BLaER1 (cell line): ENCODE measurements at regions not wholly inside any gene's neighbourhood (a gene's known extent, or its start where the extent isn't known, plus 50 kb on each side); places are given as distances from the start of the nearest gene placed in this dataset.
A peak's percentile ranks its signal among the peaks of the same experiment; 100 is the strongest.

ENCODE experiments used
- H3K27ac ChIP-seq: shearing (Covaris generic); formaldehyde crosslinking; 2 replicates; pipeline ENCODE4 v1.8.1; 2022
- H3K27me3 ChIP-seq: shearing (Covaris generic); formaldehyde crosslinking; 2 replicates; pipeline ENCODE4 v1.8.1; 2022
- H3K36me3 ChIP-seq: shearing (Covaris generic); formaldehyde crosslinking; 2 replicates; pipeline ENCODE4 v1.8.1; 2022
- H3K4me1 ChIP-seq: shearing (Covaris generic); formaldehyde crosslinking; 2 replicates; pipeline ENCODE4 v1.8.1; 2022
- H3K4me2 ChIP-seq: shearing (Covaris generic); formaldehyde crosslinking; 2 replicates; pipeline ENCODE4 v1.8.1; 2022
- H3K4me3 ChIP-seq: shearing (Covaris generic); formaldehyde crosslinking; 2 replicates; pipeline ENCODE4 v1.8.1; 2022
- H3K9ac ChIP-seq: shearing (Covaris generic); formaldehyde crosslinking; 2 replicates; pipeline ENCODE4 v1.8.1; 2022
- H3K9me3 ChIP-seq: shearing (Covaris generic); formaldehyde crosslinking; 2 replicates; pipeline ENCODE4 v1.8.1; 2022
- H4K20me1 ChIP-seq: shearing (Covaris generic); formaldehyde crosslinking; 2 replicates; pipeline ENCODE4 v1.8.1; 2022
- Cebpa-rat ChIP-seq: shearing (Covaris generic); IDR thresholded peaks from 2 replicates; pipeline ENCODE4 v1.8.1; 2022

GRCh38 chr2:18987592-18988073 is 370.8 kb downstream of the OSR1 start:
- no peak for TF ChIP-seq Cebpa-rat
- Histone ChIP-seq H3K36me3 (no peaks in the 10 kb centered on the region), H3K9ac (no peak overlapping the region), H3K9me3 (no peaks in the 10 kb centered on the region), H3K4me1 (no peaks in the 10 kb centered on the region), H3K4me3 (no peak overlapping the region), H3K27me3 (no peaks in the 10 kb centered on the region), H4K20me1 (no peaks in the 10 kb centered on the region), H3K27ac (no peak overlapping the region), H3K4me2 (no peak overlapping the region)

- Histone ChIP-seq H3K9ac (no peak overlapping the region), H3K4me2 (no peak overlapping the region), H3K27me3 (no peaks in the 10 kb centered on the region), H3K9me3 (no peaks in the 10 kb centered on the region), H4K20me1 (no peaks in the 10 kb centered on the region), H3K36me3 (no peaks in the 10 kb centered on the region), H3K27ac (no peak overlapping the region), H3K4me1 (no peaks in the 10 kb centered on the region), H3K4me3 (no peak overlapping the region)
- no peak for TF ChIP-seq Cebpa-rat
These were observed 371.4 kb downstream of the OSR1 start for GRCh38 chr2:18987016-18987415.

GRCh38 chr2:18986046-18986445 is 372.4 kb downstream of the OSR1 start:
- Histone ChIP-seq H3K4me2 (no peak overlapping the region), H3K9ac (no peak overlapping the region), H3K9me3 (no peaks in the 10 kb centered on the region), H3K27ac (no peak overlapping the region), H4K20me1 (no peaks in the 10 kb centered on the region), H3K4me3 (no peak overlapping the region), H3K36me3 (no peaks in the 10 kb centered on the region), H3K27me3 (no peaks in the 10 kb centered on the region), H3K4me1 (no peaks in the 10 kb centered on the region)
- no peak for TF ChIP-seq Cebpa-rat

- Histone ChIP-seq H4K20me1 (no peaks in the 10 kb centered on the region), H3K4me1 (peaks cover 12% of the 10 kb centered on the region), H3K36me3 (no peaks in the 10 kb centered on the region), H3K9me3 (no peaks in the 10 kb centered on the region), H3K9ac (no peak overlapping the region), H3K4me3 (no peak overlapping the region), H3K4me2 (no peak overlapping the region), H3K27ac (no peak overlapping the region), H3K27me3 (no peaks in the 10 kb centered on the region)
- TF ChIP-seq Cebpa-rat = no peak
These were observed 377.5 kb downstream of the OSR1 start for GRCh38 chr2:18980786-18981430.

GRCh38 chr2:18980104-18980785 is 378.2 kb downstream of the OSR1 start:
- Histone ChIP-seq H3K27me3 (no peaks in the 10 kb centered on the region), H3K9me3 (no peaks in the 10 kb centered on the region), H3K27ac (no peak overlapping the region), H3K9ac (no peak overlapping the region), H3K4me3 (no peak overlapping the region), H3K4me1 (peaks cover 19% of the 10 kb centered on the region), H3K4me2 (no peak overlapping the region), H4K20me1 (no peaks in the 10 kb centered on the region), H3K36me3 (no peaks in the 10 kb centered on the region)
- TF ChIP-seq Cebpa-rat = no peak

- no peak for TF ChIP-seq Cebpa-rat
- no peaks in the 10 kb centered on the region for H4K20me1 ChIP-seq
- no peaks in the 10 kb centered on the region for H3K36me3 ChIP-seq
- no peak overlapping the region for H3K27ac ChIP-seq
- H3K9me3 ChIP-seq = no peaks in the 10 kb centered on the region
- H3K4me1 ChIP-seq = peaks cover 20% of the 10 kb centered on the region
- no peak overlapping the region for H3K9ac ChIP-seq
- H3K4me3 ChIP-seq = no peak overlapping the region
- no peaks in the 10 kb centered on the region for H3K27me3 ChIP-seq
- peak overlapping the region; percentile 79 for H3K4me2 ChIP-seq
These were observed 381.0 kb downstream of the OSR1 start for GRCh38 chr2:18977409-18977808.

GRCh38 chr2:18976168-18976961 is 382.1 kb downstream of the OSR1 start:
- Histone ChIP-seq H3K4me1 (peaks cover 20% of the 10 kb centered on the region), H3K4me3 (no peak overlapping the region), H3K9me3 (no peaks in the 10 kb centered on the region), H3K36me3 (no peaks in the 10 kb centered on the region), H3K4me2 (peak overlapping the region; percentile 79), H3K27ac (no peak overlapping the region), H3K27me3 (no peaks in the 10 kb centered on the region), H3K9ac (no peak overlapping the region), H4K20me1 (no peaks in the 10 kb centered on the region)
- no peak for TF ChIP-seq Cebpa-rat

GRCh38 chr2:18975506-18976167 is 382.8 kb downstream of the OSR1 start:
- Histone ChIP-seq H3K27me3 (no peaks in the 10 kb centered on the region), H3K9ac (no peak overlapping the region), H3K4me2 (peak overlapping the region; percentile 79), H4K20me1 (no peaks in the 10 kb centered on the region), H3K4me3 (no peak overlapping the region), H3K4me1 (peaks cover 20% of the 10 kb centered on the region), H3K9me3 (no peaks in the 10 kb centered on the region), H3K36me3 (no peaks in the 10 kb centered on the region), H3K27ac (no peak overlapping the region)
- TF ChIP-seq Cebpa-rat = no peak

- no peak overlapping the region for H3K27ac ChIP-seq
- no peaks in the 10 kb centered on the region for H3K9me3 ChIP-seq
These were observed 382.3 kb upstream of the NT5C1B start for GRCh38 chr2:18971628-18972027.

More at GRCh38 chr2:18971628-18972027, 382.3 kb upstream of the NT5C1B start:
- TF ChIP-seq Cebpa-rat = no peak
- H3K9ac ChIP-seq = no peak overlapping the region
- H4K20me1 ChIP-seq = no peaks in the 10 kb centered on the region
- no peak overlapping the region for H3K4me2 ChIP-seq
- peaks cover 15% of the 10 kb centered on the region for H3K4me1 ChIP-seq
- H3K27me3 ChIP-seq = no peaks in the 10 kb centered on the region
- no peaks in the 10 kb centered on the region for H3K36me3 ChIP-seq
- no peak overlapping the region for H3K4me3 ChIP-seq
